ENCODE measurements at regions not wholly inside any gene's neighbourhood (a gene's known extent, or its start where the extent isn't known, plus 50 kb on each side); places are given as distances from the start of the nearest gene placed in this dataset.

DNA sequence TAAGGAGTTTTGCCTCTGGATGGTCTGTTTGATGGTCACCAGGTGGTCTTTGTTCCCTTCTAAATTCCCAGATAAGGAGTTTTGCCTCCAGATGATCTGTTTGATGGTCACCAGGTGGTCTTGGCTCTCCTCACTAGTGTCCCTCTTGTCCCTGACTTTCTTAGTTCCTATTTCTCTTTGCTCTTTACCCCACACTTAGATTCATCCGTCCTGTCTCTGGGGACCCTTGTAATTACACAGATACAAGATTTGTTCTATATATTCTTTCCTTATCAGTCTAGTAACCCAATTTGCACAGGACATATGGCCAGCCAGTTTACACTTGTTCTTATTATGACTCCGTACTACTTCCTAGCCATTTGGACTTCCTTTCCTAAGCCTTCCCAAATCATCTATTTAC is 84.0 kb upstream of the B3GAT2 start:
- TF ChIP-seq EZH2 (IDR thresholded peaks at IDR 0.05; ENCODE audit: low read length, unreplicated experiment) (no peak), EZH2phosphoT487 (IDR thresholded peaks at IDR 0.05; ENCODE audit: borderline replicate concordance, low read length) (no peak)
- TF ChIP-seq, protein P1, sequence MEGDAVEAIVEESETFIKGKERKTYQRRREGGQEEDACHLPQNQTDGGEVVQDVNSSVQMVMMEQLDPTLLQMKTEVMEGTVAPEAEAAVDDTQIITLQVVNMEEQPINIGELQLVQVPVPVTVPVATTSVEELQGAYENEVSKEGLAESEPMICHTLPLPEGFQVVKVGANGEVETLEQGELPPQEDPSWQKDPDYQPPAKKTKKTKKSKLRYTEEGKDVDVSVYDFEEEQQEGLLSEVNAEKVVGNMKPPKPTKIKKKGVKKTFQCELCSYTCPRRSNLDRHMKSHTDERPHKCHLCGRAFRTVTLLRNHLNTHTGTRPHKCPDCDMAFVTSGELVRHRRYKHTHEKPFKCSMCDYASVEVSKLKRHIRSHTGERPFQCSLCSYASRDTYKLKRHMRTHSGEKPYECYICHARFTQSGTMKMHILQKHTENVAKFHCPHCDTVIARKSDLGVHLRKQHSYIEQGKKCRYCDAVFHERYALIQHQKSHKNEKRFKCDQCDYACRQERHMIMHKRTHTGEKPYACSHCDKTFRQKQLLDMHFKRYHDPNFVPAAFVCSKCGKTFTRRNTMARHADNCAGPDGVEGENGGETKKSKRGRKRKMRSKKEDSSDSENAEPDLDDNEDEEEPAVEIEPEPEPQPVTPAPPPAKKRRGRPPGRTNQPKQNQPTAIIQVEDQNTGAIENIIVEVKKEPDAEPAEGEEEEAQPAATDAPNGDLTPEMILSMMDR (conservative IDR thresholded peaks at IDR 0.05; ENCODE audit: low read depth, low read length) = no peak
